Breast epithelium (tissue), 3 donors: ENCODE measurements at regions not wholly inside any gene's neighbourhood (a gene's known extent, or its start where the extent isn't known, plus 50 kb on each side); places are given as distances from the start of the nearest gene placed in this dataset.

Source experiments
- CTCF ChIP-seq, 3 donors: fragments of 450-650 bp; IDR thresholded peaks; one replicate each; pipeline ENCODE4 v1.5.1; 2016 to 2017; ENCODE audit warnings: antibody characterized with exemption in 3 of 3, mild to moderate bottlenecking in 3 of 3, moderate library complexity in 3 of 3
- POLR2A ChIP-seq: fragments of 450-650 bp; IDR thresholded peaks from one replicate; pipeline ENCODE4 v1.6.1; 2016; ENCODE audit warnings: antibody characterized with exemption, mild to moderate bottlenecking, moderate library complexity
- POLR2AphosphoS5 ChIP-seq, 3 donors: sonication (generic); formaldehyde crosslinking; IDR thresholded peaks; one replicate each; pipeline ENCODE4 v1.6.1; 2017; ENCODE audit warnings: antibody characterized with exemption in 3 of 3

- TF ChIP-seq CTCF (IDR thresholded peaks at IDR 0.05) = no peak
- no peak for TF ChIP-seq POLR2A
- no peak for TF ChIP-seq POLR2AphosphoS5 (IDR thresholded peaks at IDR 0.05)
Observed at GRCh38 chr5:61625681-61626621, 293.9 kb downstream of the ZSWIM6 start.
